Activated CD4-positive, alpha-beta T cell treated with anti-CD3 and anti-CD28 coated beads, Interleukin-2, Interleukin-4, amounts not matched to agents 100 ng/mL and 50 ng/mL, durations not matched to agents 16 hours and 8 hours (primary cell): ENCODE measurements at regions not wholly inside any gene's neighbourhood (a gene's known extent, or its start where the extent isn't known, plus 50 kb on each side); places are given as distances from the start of the nearest gene placed in this dataset.

Experiments
- DNase-seq: peaks from one replicate; pipeline ENCODE4 v3.0.0-alpha.2; 2020; ENCODE audit warnings: low spot score

- no peak for DNase-seq
Observed at GRCh38 chr2:51490576-51491234, 458.8 kb upstream of the NRXN1 start.

GRCh38 chr2:51484605-51485004, 452.7 kb upstream of the NRXN1 start:
- no peak for DNase-seq

GRCh38 chr2:51483720-51484119, 451.8 kb upstream of the NRXN1 start:
- no peak for DNase-seq

- no peak for DNase-seq
Observed at GRCh38 chr2:51472783-51473182, 440.9 kb upstream of the NRXN1 start.

GRCh38 chr2:51472300-51472699, 440.4 kb upstream of the NRXN1 start:
- no peak for DNase-seq

- no peak for DNase-seq
Observed at GRCh38 chr2:51469102-51469501, 437.2 kb upstream of the NRXN1 start.

- no peak for DNase-seq
Observed at GRCh38 chr2:51465326-51465725, 433.4 kb upstream of the NRXN1 start.

GRCh38 chr2:51454177-51454576, 422.2 kb upstream of the NRXN1 start:
- no peak for DNase-seq

GRCh38 chr2:51448911-51449310, 417.0 kb upstream of the NRXN1 start:
- no peak for DNase-seq

- no peak for DNase-seq
Observed at GRCh38 chr2:51441786-51442185, 409.9 kb upstream of the NRXN1 start.

GRCh38 chr2:51424418-51424817, 392.5 kb upstream of the NRXN1 start:
- no peak for DNase-seq

GRCh38 chr2:51420511-51420910, 388.6 kb upstream of the NRXN1 start:
- DNase-seq: no peak

- DNase-seq: no peak
Observed at GRCh38 chr2:51413726-51414125, 381.8 kb upstream of the NRXN1 start.

GRCh38 chr2:51410331-51410730, 378.4 kb upstream of the NRXN1 start:
- no peak for DNase-seq

- no peak for DNase-seq
Observed at GRCh38 chr2:51409920-51410319, 378.0 kb upstream of the NRXN1 start.

GRCh38 chr2:51404226-51404625, 372.3 kb upstream of the NRXN1 start:
- DNase-seq: no peak

- DNase-seq: no peak
Observed at GRCh38 chr2:51401546-51401945, 369.6 kb upstream of the NRXN1 start.

- no peak for DNase-seq
Observed at GRCh38 chr2:51387235-51387634, 355.3 kb upstream of the NRXN1 start.

- no peak for DNase-seq
Observed at GRCh38 chr2:51379997-51380396, 348.1 kb upstream of the NRXN1 start.

- DNase-seq: no peak
Observed at GRCh38 chr2:51368250-51368649, 336.3 kb upstream of the NRXN1 start.

GRCh38 chr2:51350100-51350499, 318.2 kb upstream of the NRXN1 start:
- DNase-seq: no peak

GRCh38 chr2:51344886-51345285, 313.0 kb upstream of the NRXN1 start:
- DNase-seq: no peak

- no peak for DNase-seq
Observed at GRCh38 chr2:51335087-51336058, 303.4 kb upstream of the NRXN1 start.
